Neural cell (in vitro differentiated cells): ENCODE measurements at regions not wholly inside any gene's neighbourhood (a gene's known extent, or its start where the extent isn't known, plus 50 kb on each side); places are given as distances from the start of the nearest gene placed in this dataset.

Experiments
- H2AFZ ChIP-seq: fragments of 200-600, 300-800 bp; sonication (generic), shearing (Covaris generic); 2 replicates; pipeline ENCODE4 v1.6.0; 2014; ENCODE audit warnings: low read depth, mild to moderate bottlenecking, antibody characterized with exemption, low read length, moderate library complexity
- H3F3A ChIP-seq: fragments of 200-600 bp; shearing (Covaris generic); 2 replicates; pipeline ENCODE4 v1.6.1; 2016; ENCODE audit warnings: mild to moderate bottlenecking, moderate library complexity, mixed read lengths, antibody characterized with exemption, low read length; ENCODE audit not compliant: insufficient read depth, poor library complexity, severe bottlenecking
- H3K27ac ChIP-seq: fragments of 200-600, 300-800 bp; sonication (generic), shearing (Covaris generic); 2 replicates; pipeline ENCODE4 v1.5.1; 2014; ENCODE audit warnings: mild to moderate bottlenecking, low read length, moderate library complexity
- H3K27me3 ChIP-seq: fragments of 300-800, 200-600 bp; sonication (generic), shearing (Covaris generic); 2 replicates; pipeline ENCODE4 v1.6.0; 2014; ENCODE audit warnings: mild to moderate bottlenecking, low read depth, low read length, moderate library complexity; ENCODE audit not compliant: insufficient read depth
- H3K36me3 ChIP-seq: fragments of 300-800, 200-600 bp; sonication (generic), shearing (Covaris generic); 2 replicates; pipeline ENCODE4 v1.5.1; 2014; ENCODE audit warnings: mild to moderate bottlenecking, antibody characterized with exemption, low read length, moderate library complexity; ENCODE audit not compliant: insufficient read depth
- H3K4me2 ChIP-seq: fragments of 300-800, 200-600 bp; sonication (generic), shearing (Covaris generic); 2 replicates; pipeline ENCODE4 v1.6.0; 2014; ENCODE audit warnings: mild to moderate bottlenecking, low read length
- H3K4me3 ChIP-seq: fragments of 300-800, 200-600 bp; sonication (generic), shearing (Covaris generic); 2 replicates; pipeline ENCODE4 v1.5.1; 2014; ENCODE audit warnings: mild to moderate bottlenecking, low read length, moderate library complexity
- H3K79me2 ChIP-seq: fragments of 200-600 bp; shearing (Covaris generic); replicated peaks from 2 replicates; pipeline ENCODE4 v1.6.0; 2014; ENCODE audit warnings: mild to moderate bottlenecking, low read length, moderate library complexity; ENCODE audit not compliant: insufficient read depth
- H3K9ac ChIP-seq: fragments of 300-800, 200-600 bp; sonication (generic), shearing (Covaris generic); 2 replicates; pipeline ENCODE4 v1.6.1; 2016; ENCODE audit warnings: mild to moderate bottlenecking, low read length, mixed read lengths
- H3K9me2 ChIP-seq: fragments of 200-600 bp; shearing (Covaris generic); 2 replicates; pipeline ENCODE4 v1.6.1; 2016; ENCODE audit warnings: mild to moderate bottlenecking, low read length, mixed read lengths; ENCODE audit not compliant: insufficient read depth
- H3K9me3 ChIP-seq: fragments of 200-600, 300-800 bp; sonication (generic), shearing (Covaris generic); 2 replicates; pipeline ENCODE4 v1.6.1; 2016; ENCODE audit warnings: mild to moderate bottlenecking, mixed run types, low read length, moderate library complexity, mixed read lengths
- H4K20me1 ChIP-seq: fragments of 200-600 bp; shearing (Covaris generic); 2 replicates; pipeline ENCODE4 v1.6.1; 2016; ENCODE audit warnings: mild to moderate bottlenecking, mixed run types; ENCODE audit not compliant: insufficient read depth
- EP300 ChIP-seq: fragments of 450-650 bp; conservative IDR thresholded peaks from 2 replicates; pipeline ENCODE4 v1.6.1; 2014; ENCODE audit warnings: antibody characterized with exemption, mild to moderate bottlenecking, moderate library complexity; ENCODE audit not compliant: poor library complexity, severe bottlenecking
- EZH2 ChIP-seq: fragments of 200-600, 300-800 bp; shearing (Covaris generic), sonication (generic); IDR thresholded peaks from 2 replicates; pipeline ENCODE4 v1.6.1; 2014; ENCODE audit warnings: antibody characterized with exemption, low read length, borderline replicate concordance, mild to moderate bottlenecking; ENCODE audit not compliant: insufficient read depth, poor library complexity, severe bottlenecking
- MXI1 ChIP-seq: fragments of 450-650 bp; conservative IDR thresholded peaks from 2 replicates; pipeline ENCODE4 v1.6.1; 2014; ENCODE audit warnings: antibody characterized with exemption, mild to moderate bottlenecking; ENCODE audit not compliant: poor library complexity, severe bottlenecking
- POLR2AphosphoS5 ChIP-seq: IDR thresholded peaks from 2 replicates; pipeline ENCODE4 v1.6.1; 2012
- RAD21 ChIP-seq: fragments of 450-650 bp; conservative IDR thresholded peaks from 2 replicates; pipeline ENCODE4 v1.6.1; 2014; ENCODE audit warnings: antibody characterized with exemption, mild to moderate bottlenecking, moderate library complexity
- SMC3 ChIP-seq: fragments of 450-650 bp; conservative IDR thresholded peaks from 2 replicates; pipeline ENCODE4 v1.6.1; 2014; ENCODE audit warnings: antibody characterized with exemption, mild to moderate bottlenecking, moderate library complexity; ENCODE audit not compliant: poor library complexity
- TAF1 ChIP-seq: IDR thresholded peaks from 2 replicates; pipeline ENCODE4 v1.6.1; 2012; ENCODE audit warnings: low read depth
- TF ChIP-seq, protein P1 (sequence below): fragments of 450-650 bp; IDR thresholded peaks from 2 replicates; pipeline ENCODE4 v1.5.1; 2014; ENCODE audit warnings: antibody characterized with exemption, mild to moderate bottlenecking, moderate library complexity; ENCODE audit not compliant: poor library complexity, severe bottlenecking
- TF ChIP-seq, protein P2 (sequence below): IDR thresholded peaks from 2 replicates; pipeline ENCODE4 v1.6.1; 2012; ENCODE audit warnings: borderline replicate concordance

DNA sequence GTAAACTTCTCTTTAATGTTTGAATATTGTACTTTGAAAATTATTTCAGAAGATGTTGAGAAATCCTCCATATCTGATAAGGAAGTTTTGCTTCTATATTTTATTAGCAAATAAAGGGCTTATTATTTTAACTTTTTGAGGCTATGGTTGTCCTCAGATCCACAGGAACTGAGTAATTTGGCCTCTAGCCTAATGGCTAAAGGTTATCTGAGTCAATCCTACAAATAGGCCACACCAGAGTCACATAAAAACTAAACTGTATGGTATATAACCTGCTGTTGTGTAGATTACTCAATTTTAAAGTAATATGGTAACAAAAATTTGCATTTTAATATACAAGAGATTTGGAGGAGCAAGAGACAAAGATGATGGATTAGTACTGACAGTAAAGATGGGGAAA lies 549.2 kb upstream of the GRAMD2B start:
- no peak overlapping the region for H3K4me3 ChIP-seq
- H3K27me3 ChIP-seq: no peaks in the 10 kb centered on the region
- H3F3A ChIP-seq: no peaks in the 10 kb centered on the region
- H3K9ac ChIP-seq: no peak overlapping the region
- no peaks in the 10 kb centered on the region for H3K9me3 ChIP-seq
- H3K4me2 ChIP-seq: no peak overlapping the region
- H2AFZ ChIP-seq: no peak overlapping the region
- TF ChIP-seq TAF1 (no peak), SMC3 (no peak), MXI1 (no peak), RAD21 (no peak), EP300 (no peak), EZH2 (no peak)
- TF ChIP-seq, protein P1, sequence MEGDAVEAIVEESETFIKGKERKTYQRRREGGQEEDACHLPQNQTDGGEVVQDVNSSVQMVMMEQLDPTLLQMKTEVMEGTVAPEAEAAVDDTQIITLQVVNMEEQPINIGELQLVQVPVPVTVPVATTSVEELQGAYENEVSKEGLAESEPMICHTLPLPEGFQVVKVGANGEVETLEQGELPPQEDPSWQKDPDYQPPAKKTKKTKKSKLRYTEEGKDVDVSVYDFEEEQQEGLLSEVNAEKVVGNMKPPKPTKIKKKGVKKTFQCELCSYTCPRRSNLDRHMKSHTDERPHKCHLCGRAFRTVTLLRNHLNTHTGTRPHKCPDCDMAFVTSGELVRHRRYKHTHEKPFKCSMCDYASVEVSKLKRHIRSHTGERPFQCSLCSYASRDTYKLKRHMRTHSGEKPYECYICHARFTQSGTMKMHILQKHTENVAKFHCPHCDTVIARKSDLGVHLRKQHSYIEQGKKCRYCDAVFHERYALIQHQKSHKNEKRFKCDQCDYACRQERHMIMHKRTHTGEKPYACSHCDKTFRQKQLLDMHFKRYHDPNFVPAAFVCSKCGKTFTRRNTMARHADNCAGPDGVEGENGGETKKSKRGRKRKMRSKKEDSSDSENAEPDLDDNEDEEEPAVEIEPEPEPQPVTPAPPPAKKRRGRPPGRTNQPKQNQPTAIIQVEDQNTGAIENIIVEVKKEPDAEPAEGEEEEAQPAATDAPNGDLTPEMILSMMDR: no peak
- TF ChIP-seq, protein P2, sequence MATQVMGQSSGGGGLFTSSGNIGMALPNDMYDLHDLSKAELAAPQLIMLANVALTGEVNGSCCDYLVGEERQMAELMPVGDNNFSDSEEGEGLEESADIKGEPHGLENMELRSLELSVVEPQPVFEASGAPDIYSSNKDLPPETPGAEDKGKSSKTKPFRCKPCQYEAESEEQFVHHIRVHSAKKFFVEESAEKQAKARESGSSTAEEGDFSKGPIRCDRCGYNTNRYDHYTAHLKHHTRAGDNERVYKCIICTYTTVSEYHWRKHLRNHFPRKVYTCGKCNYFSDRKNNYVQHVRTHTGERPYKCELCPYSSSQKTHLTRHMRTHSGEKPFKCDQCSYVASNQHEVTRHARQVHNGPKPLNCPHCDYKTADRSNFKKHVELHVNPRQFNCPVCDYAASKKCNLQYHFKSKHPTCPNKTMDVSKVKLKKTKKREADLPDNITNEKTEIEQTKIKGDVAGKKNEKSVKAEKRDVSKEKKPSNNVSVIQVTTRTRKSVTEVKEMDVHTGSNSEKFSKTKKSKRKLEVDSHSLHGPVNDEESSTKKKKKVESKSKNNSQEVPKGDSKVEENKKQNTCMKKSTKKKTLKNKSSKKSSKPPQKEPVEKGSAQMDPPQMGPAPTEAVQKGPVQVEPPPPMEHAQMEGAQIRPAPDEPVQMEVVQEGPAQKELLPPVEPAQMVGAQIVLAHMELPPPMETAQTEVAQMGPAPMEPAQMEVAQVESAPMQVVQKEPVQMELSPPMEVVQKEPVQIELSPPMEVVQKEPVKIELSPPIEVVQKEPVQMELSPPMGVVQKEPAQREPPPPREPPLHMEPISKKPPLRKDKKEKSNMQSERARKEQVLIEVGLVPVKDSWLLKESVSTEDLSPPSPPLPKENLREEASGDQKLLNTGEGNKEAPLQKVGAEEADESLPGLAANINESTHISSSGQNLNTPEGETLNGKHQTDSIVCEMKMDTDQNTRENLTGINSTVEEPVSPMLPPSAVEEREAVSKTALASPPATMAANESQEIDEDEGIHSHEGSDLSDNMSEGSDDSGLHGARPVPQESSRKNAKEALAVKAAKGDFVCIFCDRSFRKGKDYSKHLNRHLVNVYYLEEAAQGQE: no peak
- H3K9me2 ChIP-seq: no peaks in the 10 kb centered on the region
- no peaks in the 10 kb centered on the region for H3K79me2 ChIP-seq
- no peaks in the 10 kb centered on the region for H3K36me3 ChIP-seq
- no peaks in the 10 kb centered on the region for H4K20me1 ChIP-seq
- no peak overlapping the region for H3K27ac ChIP-seq

GRCh38 chr5:125874717-125875116 lies 548.5 kb upstream of the GRAMD2B start:
- H3K9me2 ChIP-seq: no peaks in the 10 kb centered on the region
- no peaks in the 10 kb centered on the region for H3K36me3 ChIP-seq
- no peaks in the 10 kb centered on the region for H3K27me3 ChIP-seq
- H3K4me3 ChIP-seq: no peak overlapping the region
- H4K20me1 ChIP-seq: no peaks in the 10 kb centered on the region
- no peaks in the 10 kb centered on the region for H3F3A ChIP-seq
- H2AFZ ChIP-seq: no peak overlapping the region
- TF ChIP-seq, protein P2: no peak
- no peak for TF ChIP-seq RAD21
- no peak for TF ChIP-seq EZH2
- TF ChIP-seq, protein P1: no peak
- no peak for TF ChIP-seq MXI1
- no peak for TF ChIP-seq EP300
- no peak for TF ChIP-seq SMC3
- TF ChIP-seq POLR2AphosphoS5: no peak
- no peak for TF ChIP-seq TAF1
- no peak overlapping the region for H3K27ac ChIP-seq
- H3K4me2 ChIP-seq: no peak overlapping the region
- no peaks in the 10 kb centered on the region for H3K79me2 ChIP-seq
- no peak overlapping the region for H3K9ac ChIP-seq
- H3K9me3 ChIP-seq: no peaks in the 10 kb centered on the region
